PC-3 (cell line): ENCODE measurements at regions not wholly inside any gene's neighbourhood (a gene's known extent, or its start where the extent isn't known, plus 50 kb on each side); places are given as distances from the start of the nearest gene placed in this dataset.

Source experiments
- EZH2 ChIP-seq: fragments of 300-600 bp; sonication (generic); IDR thresholded peaks from one replicate; pipeline ENCODE4 v1.6.1; 2017; ENCODE audit warnings: antibody characterized with exemption, mild to moderate bottlenecking, low read length; ENCODE audit not compliant: unreplicated experiment
- EZH2phosphoT487 ChIP-seq: fragments of 300-600 bp; sonication (generic); IDR thresholded peaks from 2 replicates; pipeline ENCODE4 v1.6.1; 2018; ENCODE audit warnings: mild to moderate bottlenecking, antibody characterized with exemption, low read length, borderline replicate concordance
- TF ChIP-seq, protein P1 (sequence below): fragments of 300-600 bp; sonication (generic); conservative IDR thresholded peaks from 2 replicates; pipeline ENCODE4 v1.5.1; 2017; ENCODE audit warnings: antibody characterized with exemption, low read depth, mild to moderate bottlenecking, low read length

DNA sequence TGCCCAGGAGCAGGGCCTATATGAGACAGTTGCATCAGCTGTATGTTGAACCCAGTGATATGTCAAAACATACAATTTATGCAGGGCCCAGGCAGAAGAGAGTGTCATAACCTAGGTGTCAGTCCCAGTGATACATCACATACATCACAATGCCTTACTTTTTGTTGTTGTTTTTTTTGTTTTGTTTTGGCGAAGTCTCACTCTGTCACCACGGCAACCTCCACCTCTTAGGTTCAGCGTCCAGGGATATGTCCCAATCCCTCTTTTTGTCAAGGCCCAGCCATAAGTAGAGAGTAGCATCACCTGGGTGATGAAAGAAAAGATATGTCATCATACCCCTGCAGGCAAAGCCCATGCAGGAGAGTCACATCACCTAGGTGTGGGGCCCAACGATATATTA lies 56.8 kb upstream of the ZNF730 start:
- TF ChIP-seq, protein P1, sequence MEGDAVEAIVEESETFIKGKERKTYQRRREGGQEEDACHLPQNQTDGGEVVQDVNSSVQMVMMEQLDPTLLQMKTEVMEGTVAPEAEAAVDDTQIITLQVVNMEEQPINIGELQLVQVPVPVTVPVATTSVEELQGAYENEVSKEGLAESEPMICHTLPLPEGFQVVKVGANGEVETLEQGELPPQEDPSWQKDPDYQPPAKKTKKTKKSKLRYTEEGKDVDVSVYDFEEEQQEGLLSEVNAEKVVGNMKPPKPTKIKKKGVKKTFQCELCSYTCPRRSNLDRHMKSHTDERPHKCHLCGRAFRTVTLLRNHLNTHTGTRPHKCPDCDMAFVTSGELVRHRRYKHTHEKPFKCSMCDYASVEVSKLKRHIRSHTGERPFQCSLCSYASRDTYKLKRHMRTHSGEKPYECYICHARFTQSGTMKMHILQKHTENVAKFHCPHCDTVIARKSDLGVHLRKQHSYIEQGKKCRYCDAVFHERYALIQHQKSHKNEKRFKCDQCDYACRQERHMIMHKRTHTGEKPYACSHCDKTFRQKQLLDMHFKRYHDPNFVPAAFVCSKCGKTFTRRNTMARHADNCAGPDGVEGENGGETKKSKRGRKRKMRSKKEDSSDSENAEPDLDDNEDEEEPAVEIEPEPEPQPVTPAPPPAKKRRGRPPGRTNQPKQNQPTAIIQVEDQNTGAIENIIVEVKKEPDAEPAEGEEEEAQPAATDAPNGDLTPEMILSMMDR = no peak
- TF ChIP-seq EZH2phosphoT487 = no peak
- TF ChIP-seq EZH2 = no peak
